ENCODE measurements at regions not wholly inside any gene's neighbourhood (a gene's known extent, or its start where the extent isn't known, plus 50 kb on each side); places are given as distances from the start of the nearest gene placed in this dataset.

DNA sequence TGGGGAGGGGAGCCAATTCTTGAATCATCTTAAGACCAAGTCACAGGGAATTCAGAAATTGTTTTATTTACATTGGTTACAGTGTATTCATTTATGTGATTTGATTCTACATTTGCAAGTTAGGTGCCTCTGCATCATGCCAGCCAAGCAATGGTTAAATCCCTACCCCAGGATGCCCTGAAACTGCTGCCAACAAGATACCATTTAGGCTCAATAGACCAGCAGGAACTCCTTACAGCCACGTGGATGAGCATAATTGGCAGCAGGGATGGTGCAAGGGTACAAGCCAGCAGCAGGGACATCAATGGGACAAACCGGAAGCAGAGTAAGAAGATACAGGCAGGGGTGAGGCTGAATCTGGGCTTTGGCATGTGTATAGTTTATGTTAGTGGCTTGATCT, 72.4 kb upstream of the NBEA start:
- TF ChIP-seq, protein P1, sequence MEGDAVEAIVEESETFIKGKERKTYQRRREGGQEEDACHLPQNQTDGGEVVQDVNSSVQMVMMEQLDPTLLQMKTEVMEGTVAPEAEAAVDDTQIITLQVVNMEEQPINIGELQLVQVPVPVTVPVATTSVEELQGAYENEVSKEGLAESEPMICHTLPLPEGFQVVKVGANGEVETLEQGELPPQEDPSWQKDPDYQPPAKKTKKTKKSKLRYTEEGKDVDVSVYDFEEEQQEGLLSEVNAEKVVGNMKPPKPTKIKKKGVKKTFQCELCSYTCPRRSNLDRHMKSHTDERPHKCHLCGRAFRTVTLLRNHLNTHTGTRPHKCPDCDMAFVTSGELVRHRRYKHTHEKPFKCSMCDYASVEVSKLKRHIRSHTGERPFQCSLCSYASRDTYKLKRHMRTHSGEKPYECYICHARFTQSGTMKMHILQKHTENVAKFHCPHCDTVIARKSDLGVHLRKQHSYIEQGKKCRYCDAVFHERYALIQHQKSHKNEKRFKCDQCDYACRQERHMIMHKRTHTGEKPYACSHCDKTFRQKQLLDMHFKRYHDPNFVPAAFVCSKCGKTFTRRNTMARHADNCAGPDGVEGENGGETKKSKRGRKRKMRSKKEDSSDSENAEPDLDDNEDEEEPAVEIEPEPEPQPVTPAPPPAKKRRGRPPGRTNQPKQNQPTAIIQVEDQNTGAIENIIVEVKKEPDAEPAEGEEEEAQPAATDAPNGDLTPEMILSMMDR (IDR thresholded peaks at IDR 0.05): no peak
- TF ChIP-seq POLR2AphosphoS5 (IDR thresholded peaks at IDR 0.05; ENCODE audit: insufficient read depth in 1 of 2, low read depth in 1 of 2) (no peak), POLR2A (IDR thresholded peaks at IDR 0.05) (no peak)

All from vagina (tissue), 2 donors.